A673 (cell line): ENCODE measurements at regions not wholly inside any gene's neighbourhood (a gene's known extent, or its start where the extent isn't known, plus 50 kb on each side); places are given as distances from the start of the nearest gene placed in this dataset.

Source experiments
- BruUV-seq: library from RNA; stranded (reverse); fragments of 400-500 nt; replicated peaks from 2 replicates; lab custom pipeline; 2021; lab: Mats Ljungman, UMichigan
- CTCF ChIA-PET: fragments of 300-600 bp; sonication (Branson Sonifier 250); formaldehyde crosslinking; loops from one replicate; lab custom pipeline; 2022; ENCODE audit warnings: antibody characterized with exemption; lab: Charles Lee
- POLR2A ChIA-PET: fragments of 300-600 bp; sonication (Branson Sonifier 250); formaldehyde crosslinking; loops from one replicate; lab custom pipeline; 2022; ENCODE audit warnings: antibody characterized with exemption; ENCODE audit not compliant: low non-redundant PET; lab: Charles Lee
- DNase-seq: peaks from one replicate; pipeline ENCODE4 v3.0.0-alpha.2; 2015; ENCODE audit warnings: low spot score
- H3K27ac ChIP-seq: fragments of 200-600 bp; sonication (generic); 2 replicates; pipeline ENCODE4 v1.5.1; 2016; ENCODE audit warnings: mixed run types, low read depth, mild to moderate bottlenecking, mixed read lengths, antibody characterized with exemption, low read length; ENCODE audit not compliant: poor library complexity, severe bottlenecking
- H3K27me3 ChIP-seq: fragments of 200-600 bp; sonication (generic); replicated peaks from 2 replicates; pipeline ENCODE4 v1.6.1; 2017; ENCODE audit warnings: mixed run types, low read depth, mild to moderate bottlenecking, mixed read lengths, antibody characterized with exemption, low read length; ENCODE audit not compliant: insufficient read depth, poor library complexity
- H3K36me3 ChIP-seq: fragments of 200-600 bp; sonication (generic); 2 replicates; pipeline ENCODE4 v1.6.1; 2016; ENCODE audit warnings: mixed run types, mild to moderate bottlenecking, mixed read lengths, antibody characterized with exemption, low read length; ENCODE audit not compliant: insufficient read depth, poor library complexity, severe bottlenecking
- H3K4me1 ChIP-seq: fragments of 200-600 bp; sonication (generic); 2 replicates; pipeline ENCODE4 v1.6.1; 2017; ENCODE audit warnings: mixed run types, mild to moderate bottlenecking, mixed read lengths, antibody characterized with exemption, low read length; ENCODE audit not compliant: insufficient read depth, poor library complexity, severe bottlenecking
- H3K4me3 ChIP-seq: fragments of 200-600 bp; sonication (generic); 2 replicates; pipeline ENCODE4 v1.5.1; 2016; ENCODE audit warnings: low read depth, mixed run types, mild to moderate bottlenecking, mixed read lengths, low read length; ENCODE audit not compliant: poor library complexity, severe bottlenecking
- H3K9me3 ChIP-seq: fragments of 200-600 bp; sonication (generic); 2 replicates; pipeline ENCODE4 v1.6.1; 2016; ENCODE audit warnings: mixed run types, low read depth, mild to moderate bottlenecking, mixed read lengths, antibody characterized with exemption, low read length; ENCODE audit not compliant: poor library complexity, severe bottlenecking
- CTCF ChIP-seq: fragments of 300-800, 200-600 bp; sonication (generic); conservative IDR thresholded peaks from 2 replicates; pipeline ENCODE4 v1.5.1; 2017; ENCODE audit warnings: low read depth, mild to moderate bottlenecking, antibody characterized with exemption, low read length, moderate library complexity, mixed read lengths
- EZH2 ChIP-seq: fragments of 200-600 bp; sonication (generic); IDR thresholded peaks from 2 replicates; pipeline ENCODE4 v1.6.1; 2017; ENCODE audit warnings: borderline replicate concordance, low read depth, mild to moderate bottlenecking, mixed read lengths, antibody characterized with exemption, low read length; ENCODE audit not compliant: poor library complexity, severe bottlenecking
- intact Hi-C: fragments of 100-400 bp; cut with micrococcal nuclease; formaldehyde crosslinking; loops from one replicate; pipeline ENCODE4 v1.10.0; 2022; ENCODE audit not compliant: unreplicated experiment

- H3K9me3 ChIP-seq, result no peaks in the 10 kb centered on the region
- CTCF ChIA-PET, result no interaction called here
- BruUV-seq, result no TSS peak
- POLR2A ChIA-PET, result no interaction called here
- H3K4me3 ChIP-seq, result no peak overlapping the region
- no peaks in the 10 kb centered on the region for H3K36me3 ChIP-seq
- intact Hi-C loops, result no loop called here
- peaks cover 29% of the 10 kb centered on the region for H3K27me3 ChIP-seq
- H3K27ac ChIP-seq, result no peak overlapping the region
- H3K4me1 ChIP-seq, result no peaks in the 10 kb centered on the region
- no peak for TF ChIP-seq CTCF
- TF ChIP-seq EZH2, result no peak
- no peak for DNase-seq
These were observed 424.6 kb downstream of the METTL4 start for GRCh38 chr18:2146754-2147153.

- Histone ChIP-seq H3K9me3 (no peaks in the 10 kb centered on the region), H3K4me3 (no peak overlapping the region), H3K27me3 (peaks cover 28% of the 10 kb centered on the region), H3K27ac (no peak overlapping the region), H3K36me3 (no peaks in the 10 kb centered on the region), H3K4me1 (no peaks in the 10 kb centered on the region)
- TF ChIP-seq EZH2 (no peak), CTCF (no peak)
- intact Hi-C loops, result no loop called here
- POLR2A ChIA-PET, result no interaction called here
- DNase-seq, result peak; percentile 29
- CTCF ChIA-PET, result no interaction called here
- BruUV-seq, result no TSS peak
These were observed 423.7 kb downstream of the METTL4 start for GRCh38 chr18:2147476-2148230.

GRCh38 chr18:2148823-2149222, 422.5 kb downstream of the METTL4 start:
- peaks cover 22% of the 10 kb centered on the region for H3K27me3 ChIP-seq
- POLR2A ChIA-PET, result no interaction called here
- no peak for TF ChIP-seq EZH2
- TF ChIP-seq CTCF, result no peak
- H3K9me3 ChIP-seq, result no peaks in the 10 kb centered on the region
- intact Hi-C loops, result no loop called here
- no peaks in the 10 kb centered on the region for H3K4me1 ChIP-seq
- no peak overlapping the region for H3K4me3 ChIP-seq
- no peak overlapping the region for H3K27ac ChIP-seq
- no peak for DNase-seq
- no TSS peak for BruUV-seq
- CTCF ChIA-PET, result no interaction called here
- no peaks in the 10 kb centered on the region for H3K36me3 ChIP-seq
